ENCODE measurements at regions not wholly inside any gene's neighbourhood (a gene's known extent, or its start where the extent isn't known, plus 50 kb on each side); places are given as distances from the start of the nearest gene placed in this dataset.
"Not testable (repeated sequence)": the region's sequence is repeated elsewhere in the genome, so short reads cannot be mapped to it uniquely, and the experiment has no call there.

DNA sequence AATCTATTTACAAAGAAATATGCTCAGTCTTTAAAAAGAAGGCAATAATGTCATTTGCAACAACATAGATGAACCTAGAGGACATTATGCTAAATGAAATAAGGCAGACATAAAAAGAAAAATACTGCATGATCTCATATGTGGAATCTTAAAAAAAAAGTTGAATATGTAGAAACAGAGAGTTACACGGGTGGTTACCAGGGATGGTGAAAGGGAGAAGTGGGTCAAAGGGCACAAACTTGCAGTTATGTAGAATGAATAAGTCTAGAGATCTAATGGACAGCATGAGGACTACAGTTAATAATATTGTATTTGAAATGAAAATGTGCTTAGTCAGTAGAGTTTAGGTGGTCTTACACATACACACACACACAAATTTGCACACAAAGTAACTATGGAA, 88.2 kb upstream of the CCDC71L start:
- Histone ChIP-seq H3K27ac (ENCODE audit: low read depth, low read length) (no peak overlapping the region), H3K27me3 (ENCODE audit: control insufficient read depth in 3 of 3, insufficient read depth in 3 of 3, low read length in 3 of 3) (no peaks in the 10 kb centered on the region), H3K9me3 (ENCODE audit: control insufficient read depth in 3 of 3, low read length in 3 of 3) (no peaks in the 10 kb centered on the region), H3K36me3 (ENCODE audit: control insufficient read depth in 3 of 3, insufficient read depth in 3 of 3, low read length in 3 of 3) (no peaks in the 10 kb centered on the region), H3K4me1 (ENCODE audit: control insufficient read depth in 3 of 3, insufficient read depth in 3 of 3, low read length in 3 of 3) (no peaks in the 10 kb centered on the region), H3K9ac (ENCODE audit: low read depth in 1 of 3, low read length in 3 of 3) (no peak overlapping the region), H3K4me3 (ENCODE audit: low read length in 3 of 3) (no peak overlapping the region)

DNA sequence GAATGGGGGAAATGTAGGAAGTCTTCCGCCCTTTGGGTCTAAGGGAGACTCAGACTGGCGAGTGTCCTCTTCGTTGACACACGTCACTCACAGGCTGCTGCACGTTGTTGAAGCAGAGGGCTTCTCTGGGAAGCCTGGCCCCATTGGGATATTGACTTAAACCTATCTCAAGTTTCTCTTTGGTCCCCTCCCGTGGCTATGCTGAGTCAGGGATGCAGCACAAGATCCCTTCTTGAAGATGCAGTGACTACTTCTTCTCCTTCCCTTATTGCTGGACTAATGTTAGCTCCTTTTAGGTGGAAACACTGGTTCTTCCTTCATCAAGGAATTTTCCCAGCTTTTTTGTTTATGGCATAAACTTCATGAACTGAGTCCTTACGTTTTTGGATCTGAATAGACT, 89.8 kb upstream of the CCDC71L start:
- H3K9me3 ChIP-seq (ENCODE audit: control insufficient read depth in 3 of 3, low read length in 3 of 3), result no peaks in the 10 kb centered on the region
- no peaks in the 10 kb centered on the region for H3K27me3 ChIP-seq (ENCODE audit: control insufficient read depth in 3 of 3, insufficient read depth in 3 of 3, low read length in 3 of 3)
- H3K9ac ChIP-seq (ENCODE audit: low read depth in 1 of 3, low read length in 3 of 3), result no peak overlapping the region
- no peaks in the 10 kb centered on the region for H3K4me1 ChIP-seq (ENCODE audit: control insufficient read depth in 3 of 3, insufficient read depth in 3 of 3, low read length in 3 of 3)
- no peak overlapping the region for H3K4me3 ChIP-seq (ENCODE audit: low read length in 3 of 3)
- no peak overlapping the region for H3K27ac ChIP-seq (ENCODE audit: low read depth, low read length)
- H3K36me3 ChIP-seq (ENCODE audit: control insufficient read depth in 3 of 3, insufficient read depth in 3 of 3, low read length in 3 of 3), result no peaks in the 10 kb centered on the region

DNA sequence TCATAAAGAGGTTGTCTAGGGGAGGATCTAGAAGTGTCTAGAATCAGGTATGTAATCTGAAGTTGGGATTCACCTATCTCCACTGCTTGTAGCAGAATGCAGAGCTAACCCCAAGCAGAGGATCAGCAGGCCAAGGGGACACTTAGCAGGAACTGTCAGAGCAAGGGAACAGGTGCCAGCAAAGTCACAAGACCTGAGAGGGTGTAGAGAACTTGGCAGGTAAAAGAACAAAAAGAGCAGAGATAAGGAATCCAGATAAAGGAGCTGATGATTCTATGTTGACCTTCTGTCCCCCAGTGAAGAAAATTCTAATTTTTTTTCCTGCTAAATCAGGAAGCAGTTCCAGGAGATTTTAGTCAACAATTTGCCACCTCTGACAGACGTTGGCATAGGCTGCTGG, 91.4 kb upstream of the CCDC71L start:
- no peaks in the 10 kb centered on the region for H3K9me3 ChIP-seq (ENCODE audit: control insufficient read depth in 3 of 3, low read length in 3 of 3)
- H3K4me1 ChIP-seq (ENCODE audit: control insufficient read depth in 3 of 3, insufficient read depth in 3 of 3, low read length in 3 of 3), result no peaks in the 10 kb centered on the region
- H3K27ac ChIP-seq (ENCODE audit: low read depth, low read length), result no peak overlapping the region
- no peaks in the 10 kb centered on the region for H3K27me3 ChIP-seq (ENCODE audit: control insufficient read depth in 3 of 3, insufficient read depth in 3 of 3, low read length in 3 of 3)
- H3K36me3 ChIP-seq (ENCODE audit: control insufficient read depth in 3 of 3, insufficient read depth in 3 of 3, low read length in 3 of 3), result no peaks in the 10 kb centered on the region
- H3K4me3 ChIP-seq (ENCODE audit: low read length in 3 of 3), result no peak overlapping the region
- no peak overlapping the region for H3K9ac ChIP-seq (ENCODE audit: low read depth in 1 of 3, low read length in 3 of 3)

DNA sequence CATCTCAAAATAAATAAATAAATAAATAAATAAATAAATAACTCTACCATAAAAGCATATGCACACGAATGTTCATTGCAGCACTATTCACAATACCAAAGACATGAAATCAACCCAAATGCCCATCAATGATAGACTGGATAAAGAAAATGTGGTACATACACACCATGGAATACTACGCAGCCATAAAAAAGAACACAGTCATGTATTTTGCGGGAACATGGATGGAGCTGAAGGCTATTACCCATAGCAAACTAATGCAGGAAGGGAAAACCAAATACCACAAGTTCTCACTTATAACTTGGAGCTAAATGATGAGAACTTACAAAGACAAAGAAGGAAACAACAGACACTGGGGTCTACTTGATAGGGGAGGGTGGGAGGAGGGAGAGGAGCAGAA, 94.1 kb upstream of the CCDC71L start:
- not testable (repeated sequence) for H3K9ac ChIP-seq (ENCODE audit: low read depth in 1 of 3, low read length in 3 of 3); H3K36me3 ChIP-seq (ENCODE audit: control insufficient read depth in 3 of 3, insufficient read depth in 3 of 3, low read length in 3 of 3); H3K9me3 ChIP-seq (ENCODE audit: control insufficient read depth in 3 of 3, low read length in 3 of 3); H3K4me3 ChIP-seq (ENCODE audit: low read length in 3 of 3); H3K27me3 ChIP-seq (ENCODE audit: control insufficient read depth in 3 of 3, insufficient read depth in 3 of 3, low read length in 3 of 3); H3K4me1 ChIP-seq (ENCODE audit: control insufficient read depth in 3 of 3, insufficient read depth in 3 of 3, low read length in 3 of 3); H3K27ac ChIP-seq (ENCODE audit: low read depth, low read length)

DNA sequence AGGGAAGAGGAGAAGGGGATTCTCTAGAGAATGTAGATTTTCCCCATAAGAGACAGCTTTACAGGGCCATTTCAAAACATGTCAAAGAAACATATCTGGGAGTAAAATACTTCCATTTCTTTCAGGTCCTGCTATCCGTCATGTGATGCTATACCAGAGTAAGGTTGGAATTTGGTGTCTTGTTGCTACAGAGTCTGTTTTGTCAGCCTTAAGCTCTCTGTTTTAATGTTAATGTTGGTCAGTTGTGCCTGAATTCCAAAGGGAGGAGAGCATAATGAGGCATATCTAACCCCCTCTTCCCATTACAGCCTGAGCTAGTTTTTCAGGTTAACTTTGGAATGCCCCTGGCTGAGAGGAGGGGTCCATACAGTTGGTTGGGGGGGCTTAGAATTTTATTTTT, 94.7 kb upstream of the CCDC71L start:
- H3K9ac ChIP-seq (ENCODE audit: low read depth in 1 of 3, low read length in 3 of 3), result no peak overlapping the region
- no peaks in the 10 kb centered on the region for H3K36me3 ChIP-seq (ENCODE audit: control insufficient read depth in 3 of 3, insufficient read depth in 3 of 3, low read length in 3 of 3)
- no peak overlapping the region for H3K4me3 ChIP-seq (ENCODE audit: low read length in 3 of 3)

DNA sequence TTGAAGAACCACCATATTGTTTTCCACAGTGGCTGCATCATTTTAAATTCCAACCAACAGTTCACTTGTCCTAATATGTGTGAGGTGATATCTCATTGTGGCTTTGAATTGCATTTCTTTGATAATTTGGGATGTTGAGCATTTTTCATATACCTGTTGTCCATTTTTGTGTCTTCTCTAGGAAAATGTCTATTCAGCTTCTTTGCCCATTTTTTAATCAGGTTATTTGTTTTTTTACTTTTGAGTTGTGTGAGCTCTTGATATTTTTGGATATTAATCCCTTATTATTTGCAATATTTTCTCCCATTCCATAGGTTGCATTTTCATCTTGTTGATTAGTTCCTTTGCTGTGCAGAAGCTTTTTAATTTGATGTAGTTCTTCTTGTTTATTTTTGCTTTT, 95.1 kb upstream of the CCDC71L start:
- no peak overlapping the region for H3K4me3 ChIP-seq (ENCODE audit: low read length in 3 of 3)
- no peak overlapping the region for H3K27ac ChIP-seq (ENCODE audit: low read depth, low read length)
- no peaks in the 10 kb centered on the region for H3K9me3 ChIP-seq (ENCODE audit: control insufficient read depth in 3 of 3, low read length in 3 of 3)
- no peaks in the 10 kb centered on the region for H3K4me1 ChIP-seq (ENCODE audit: control insufficient read depth in 3 of 3, insufficient read depth in 3 of 3, low read length in 3 of 3)
- no peak overlapping the region for H3K9ac ChIP-seq (ENCODE audit: low read depth in 1 of 3, low read length in 3 of 3)
- no peaks in the 10 kb centered on the region for H3K36me3 ChIP-seq (ENCODE audit: control insufficient read depth in 3 of 3, insufficient read depth in 3 of 3, low read length in 3 of 3)
- no peaks in the 10 kb centered on the region for H3K27me3 ChIP-seq (ENCODE audit: control insufficient read depth in 3 of 3, insufficient read depth in 3 of 3, low read length in 3 of 3)

More for the DNA sequence above, 94.7 kb upstream of the CCDC71L start:
- Histone ChIP-seq H3K9me3 (ENCODE audit: control insufficient read depth in 3 of 3, low read length in 3 of 3) (no peaks in the 10 kb centered on the region), H3K27ac (ENCODE audit: low read depth, low read length) (no peak overlapping the region), H3K27me3 (ENCODE audit: control insufficient read depth in 3 of 3, insufficient read depth in 3 of 3, low read length in 3 of 3) (no peaks in the 10 kb centered on the region), H3K4me1 (ENCODE audit: control insufficient read depth in 3 of 3, insufficient read depth in 3 of 3, low read length in 3 of 3) (no peaks in the 10 kb centered on the region)

DNA sequence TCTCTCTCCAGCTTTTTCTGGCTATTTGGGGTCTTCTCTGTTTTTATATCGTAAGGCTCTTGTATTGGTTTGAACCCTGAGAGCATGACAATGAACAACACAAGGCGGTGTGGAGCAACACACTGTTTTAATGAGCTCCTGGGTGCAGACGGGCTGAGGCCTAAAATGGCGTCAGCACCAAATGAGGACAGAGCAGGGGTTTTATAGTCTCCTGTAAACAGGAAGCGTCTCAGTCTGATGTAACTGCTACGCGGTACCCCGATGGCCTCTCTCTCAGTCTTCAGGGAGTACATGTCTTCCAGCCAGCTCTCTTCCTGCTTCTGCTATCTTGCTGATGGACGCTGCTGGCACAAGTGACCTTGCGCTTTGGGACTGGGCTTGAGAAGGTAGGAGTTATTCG, 95.9 kb upstream of the CCDC71L start:
- Histone ChIP-seq H3K9ac (ENCODE audit: low read depth in 1 of 3, low read length in 3 of 3) (no peak overlapping the region), H3K36me3 (ENCODE audit: control insufficient read depth in 3 of 3, insufficient read depth in 3 of 3, low read length in 3 of 3) (no peaks in the 10 kb centered on the region), H3K27me3 (ENCODE audit: control insufficient read depth in 3 of 3, insufficient read depth in 3 of 3, low read length in 3 of 3) (no peaks in the 10 kb centered on the region), H3K27ac (ENCODE audit: low read depth, low read length) (no peak overlapping the region), H3K9me3 (ENCODE audit: control insufficient read depth in 3 of 3, low read length in 3 of 3) (no peaks in the 10 kb centered on the region), H3K4me1 (ENCODE audit: control insufficient read depth in 3 of 3, insufficient read depth in 3 of 3, low read length in 3 of 3) (no peaks in the 10 kb centered on the region), H3K4me3 (ENCODE audit: low read length in 3 of 3) (no peak overlapping the region)

DNA sequence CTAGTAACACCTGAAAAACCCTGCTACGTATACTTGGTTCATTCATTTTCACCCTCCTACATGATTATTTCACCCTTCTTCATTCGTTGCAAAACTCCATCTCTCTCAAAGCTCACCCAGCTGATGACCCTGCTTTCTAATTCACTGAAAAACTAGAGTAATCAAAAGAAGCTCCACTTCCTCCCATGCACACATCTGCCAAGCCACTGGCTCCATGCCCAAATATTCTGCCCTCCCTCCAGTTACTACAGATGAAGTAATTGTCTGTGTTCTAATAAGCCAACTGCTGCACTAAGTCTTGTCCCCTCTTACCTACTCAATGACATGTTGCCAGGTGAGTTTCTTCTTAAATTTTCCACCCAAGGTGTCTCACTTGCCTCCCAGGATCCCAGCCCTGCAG, 96.9 kb upstream of the CCDC71L start:
- no peaks in the 10 kb centered on the region for H3K4me1 ChIP-seq (ENCODE audit: control insufficient read depth in 3 of 3, insufficient read depth in 3 of 3, low read length in 3 of 3)
- no peak overlapping the region for H3K27ac ChIP-seq (ENCODE audit: low read depth, low read length)
- H3K36me3 ChIP-seq (ENCODE audit: control insufficient read depth in 3 of 3, insufficient read depth in 3 of 3, low read length in 3 of 3), result no peaks in the 10 kb centered on the region
- no peak overlapping the region for H3K4me3 ChIP-seq (ENCODE audit: low read length in 3 of 3)
- no peaks in the 10 kb centered on the region for H3K9me3 ChIP-seq (ENCODE audit: control insufficient read depth in 3 of 3, low read length in 3 of 3)
- no peaks in the 10 kb centered on the region for H3K27me3 ChIP-seq (ENCODE audit: control insufficient read depth in 3 of 3, insufficient read depth in 3 of 3, low read length in 3 of 3)
- no peak overlapping the region for H3K9ac ChIP-seq (ENCODE audit: low read depth in 1 of 3, low read length in 3 of 3)

DNA sequence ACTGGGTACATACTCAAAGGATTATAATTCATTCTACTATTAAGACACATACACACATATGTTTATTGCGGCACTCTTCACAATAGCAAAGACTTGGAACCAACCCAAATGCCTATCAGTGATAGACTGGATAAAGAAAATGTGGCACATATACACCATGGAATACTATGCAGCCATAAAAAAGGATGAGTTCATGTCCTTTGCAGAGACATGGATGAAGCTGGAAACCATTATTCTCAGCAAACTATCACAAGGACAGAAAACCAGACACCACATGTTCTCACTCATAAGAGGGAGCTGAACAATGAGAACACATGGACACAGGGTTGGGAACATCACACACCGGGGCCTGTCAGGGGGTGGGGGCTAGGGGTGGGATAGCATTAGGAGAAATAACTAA, 101.9 kb upstream of the CCDC71L start:
- not testable (repeated sequence) for H3K27ac ChIP-seq (ENCODE audit: low read depth, low read length)

DNA sequence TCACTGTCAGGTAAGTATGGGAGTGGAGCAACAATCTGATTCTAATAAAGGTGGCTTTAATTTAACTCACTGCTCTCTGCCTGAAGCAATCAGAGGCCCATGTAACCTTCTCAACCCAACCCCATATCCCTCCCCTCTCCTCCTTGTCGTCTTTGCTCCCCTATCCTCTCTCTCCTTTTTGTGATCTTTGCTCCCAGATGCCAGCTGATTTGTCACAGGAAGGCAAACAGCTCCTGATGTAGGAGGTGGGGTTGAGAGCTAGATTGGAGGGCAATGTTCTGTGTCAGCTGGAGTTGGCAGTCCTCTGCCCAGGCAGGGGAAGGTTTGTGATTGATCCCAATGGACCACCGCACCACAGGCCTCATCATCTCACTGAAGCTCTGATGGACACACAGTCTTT, 101.4 kb upstream of the PIK3CG start:
- no peak overlapping the region for H3K27ac ChIP-seq (ENCODE audit: low read depth, low read length)
- no peaks in the 10 kb centered on the region for H3K36me3 ChIP-seq (ENCODE audit: control insufficient read depth in 3 of 3, insufficient read depth in 3 of 3, low read length in 3 of 3)
- H3K4me3 ChIP-seq (ENCODE audit: low read length in 3 of 3), result no peak overlapping the region
- H3K9ac ChIP-seq (ENCODE audit: low read depth in 1 of 3, low read length in 3 of 3), result no peak overlapping the region
- H3K4me1 ChIP-seq (ENCODE audit: control insufficient read depth in 3 of 3, insufficient read depth in 3 of 3, low read length in 3 of 3), result no peaks in the 10 kb centered on the region
- no peaks in the 10 kb centered on the region for H3K9me3 ChIP-seq (ENCODE audit: control insufficient read depth in 3 of 3, low read length in 3 of 3)
- H3K27me3 ChIP-seq (ENCODE audit: control insufficient read depth in 3 of 3, insufficient read depth in 3 of 3, low read length in 3 of 3), result no peaks in the 10 kb centered on the region

More for the DNA sequence above, 101.9 kb upstream of the CCDC71L start:
- H3K4me3 ChIP-seq (ENCODE audit: low read length in 3 of 3); H3K27me3 ChIP-seq (ENCODE audit: control insufficient read depth in 3 of 3, insufficient read depth in 3 of 3, low read length in 3 of 3); H3K4me1 ChIP-seq (ENCODE audit: control insufficient read depth in 3 of 3, insufficient read depth in 3 of 3, low read length in 3 of 3); H3K9ac ChIP-seq (ENCODE audit: low read depth in 1 of 3, low read length in 3 of 3); H3K36me3 ChIP-seq (ENCODE audit: control insufficient read depth in 3 of 3, insufficient read depth in 3 of 3, low read length in 3 of 3); H3K9me3 ChIP-seq (ENCODE audit: control insufficient read depth in 3 of 3, low read length in 3 of 3): not testable (repeated sequence)

DNA sequence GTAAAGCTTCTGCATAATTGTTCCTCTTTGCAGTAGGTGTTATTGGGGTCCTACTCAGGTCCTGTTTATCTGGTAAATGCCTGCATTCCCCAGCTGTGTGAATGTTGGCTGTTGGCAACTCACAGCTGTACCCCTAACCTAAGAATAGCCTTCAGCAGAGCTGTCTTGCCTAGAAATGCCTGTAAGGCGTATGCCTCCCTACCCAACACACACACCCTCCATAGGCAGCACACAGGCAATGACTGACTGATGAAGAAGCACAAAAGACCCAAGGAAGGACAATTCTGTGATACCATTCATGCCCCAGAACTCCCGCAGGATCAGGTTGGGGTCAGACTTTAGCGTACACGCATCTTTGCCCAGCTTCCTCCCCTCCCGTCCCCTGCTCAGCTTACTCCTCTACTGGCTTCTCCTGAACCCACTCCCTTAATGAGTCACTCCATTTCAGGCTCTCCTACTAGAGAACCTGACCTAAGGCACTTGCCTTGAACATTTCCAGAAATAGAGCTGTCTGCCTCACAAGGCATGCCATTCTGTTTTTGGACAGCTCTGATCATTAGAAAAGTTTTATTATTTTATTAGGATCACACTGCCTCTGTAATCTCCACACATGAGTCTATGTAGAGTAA, 99.2 kb upstream of the PIK3CG start:
- Histone ChIP-seq H3K4me1 (ENCODE audit: control insufficient read depth in 3 of 3, insufficient read depth in 3 of 3, low read length in 3 of 3) (no peaks in the 10 kb centered on the region), H3K27ac (ENCODE audit: low read depth, low read length) (no peak overlapping the region), H3K9ac (ENCODE audit: low read depth in 1 of 3, low read length in 3 of 3) (no peak overlapping the region), H3K36me3 (ENCODE audit: control insufficient read depth in 3 of 3, insufficient read depth in 3 of 3, low read length in 3 of 3) (no peaks in the 10 kb centered on the region), H3K4me3 (ENCODE audit: low read length in 3 of 3) (no peak overlapping the region), H3K27me3 (ENCODE audit: control insufficient read depth in 3 of 3, insufficient read depth in 3 of 3, low read length in 3 of 3) (no peaks in the 10 kb centered on the region), H3K9me3 (ENCODE audit: control insufficient read depth in 3 of 3, low read length in 3 of 3) (no peaks in the 10 kb centered on the region)
